SH-SY5Y (cell line): ENCODE measurements at regions not wholly inside any gene's neighbourhood (a gene's known extent, or its start where the extent isn't known, plus 50 kb on each side); places are given as distances from the start of the nearest gene placed in this dataset.

Source experiments
- GATA2 ChIP-seq: IDR thresholded peaks from 2 replicates; pipeline ENCODE4 v1.6.1; 2011; ENCODE audit warnings: mild to moderate bottlenecking, low read depth, low read length
- GATA3 ChIP-seq: IDR thresholded peaks from 2 replicates; pipeline ENCODE4 v1.6.1; 2011; ENCODE audit warnings: low read depth, mild to moderate bottlenecking, low read length, moderate library complexity

GRCh38 chr3:74824366-74824765 lies 209.9 kb upstream of the CNTN3 start:
- TF ChIP-seq GATA2 (no peak), GATA3 (no peak)
